HepG2 (cell line): ENCODE measurements at regions not wholly inside any gene's neighbourhood (a gene's known extent, or its start where the extent isn't known, plus 50 kb on each side); places are given as distances from the start of the nearest gene placed in this dataset.

Experiments used
- ATAC-seq: fragments of 200-7000 bp; cut with Tn5 transposase; 3 replicates; pipeline ENCODE4 v1.9.1; 2020; ENCODE audit warnings: mild to moderate bottlenecking, moderate library complexity
- BruUV-seq: library from RNA; stranded (reverse); fragments of 400-500 nt; replicated peaks from 2 replicates; lab custom pipeline; 2021; lab: Mats Ljungman, UMichigan
- CTCF ChIA-PET: fragments of 300-600 bp; formaldehyde crosslinking; extraction: SDS; loops from one replicate; lab custom pipeline; 2021; ENCODE audit warnings: low total read pairs, inconsistent platforms, low intra/inter-chr PET ratio; lab: Yijun Ruan, JAX
- POLR2A ChIA-PET: fragments of 350-600 bp; sonication (Branson Sonifier 250); formaldehyde crosslinking; loops from one replicate; lab custom pipeline; 2020; ENCODE audit warnings: antibody characterized with exemption, inconsistent platforms; lab: Yijun Ruan, JAX
- DNase-seq: peaks from one replicate; pipeline ENCODE4 v3.0.0-alpha.2; 2015; ENCODE audit warnings: low spot score
- FAIRE-seq: peaks from 3 replicates; lab custom pipeline; 2011; peaks lifted over from hg19 to GRCh38; lab: Jason Lieb, UNC
- H2AFZ ChIP-seq: one replicate; pipeline ENCODE4 v1.6.1; 2011; ENCODE audit warnings: low read length, inconsistent platforms
- H3K27ac ChIP-seq: fragments of 300-600 bp; 3 replicates; pipeline ENCODE4 v1.8.0; 2011; ENCODE audit warnings: mixed run types, mild to moderate bottlenecking, mixed read lengths, low read length, inconsistent platforms; ENCODE audit not compliant: insufficient read depth; ENCODE audit errors: extremely low read length
- H3K27me3 ChIP-seq, 2 experiments: fragments of 200-600 bp in 1 of 2; 2 replicates in 1 of 2; 3 replicates in 1 of 2; pipeline versions ENCODE4 v1.6.0 to v1.8.0; 2011; ENCODE audit warnings: low read length in 2 of 2, mild to moderate bottlenecking in 2 of 2, moderate library complexity in 2 of 2, inconsistent platforms in 1 of 2; ENCODE audit not compliant: insufficient read depth in 2 of 2, control insufficient read depth in 1 of 2
- H3K36me3 ChIP-seq, 2 experiments: fragments of 200-600 bp in 1 of 2; replicated peaks in 1 of 2; 2 replicates in 1 of 2; 3 replicates in 1 of 2; pipeline versions ENCODE4 v1.5.1 to v1.8.0; 2011; ENCODE audit warnings: low read length in 2 of 2, inconsistent platforms in 1 of 2; ENCODE audit not compliant: insufficient read depth in 2 of 2, control insufficient read depth in 1 of 2
- H3K4me1 ChIP-seq: 2 replicates; pipeline ENCODE4 v1.5.1; 2012; ENCODE audit warnings: low read length, inconsistent platforms; ENCODE audit not compliant: insufficient read depth
- H3K4me2 ChIP-seq: 2 replicates; pipeline ENCODE4 v1.6.0; 2011; ENCODE audit warnings: low read depth, low read length, inconsistent platforms
- H3K4me3 ChIP-seq, 3 experiments: fragments of 200-600 bp in 1 of 3; sonication (generic), shearing (Covaris generic) in 1 of 3; replicated peaks in 1 of 3; 2 replicates each; pipeline ENCODE4 v1.5.1; 2011 to 2016; ENCODE audit warnings: low read length in 3 of 3, inconsistent platforms in 2 of 3, low read depth in 2 of 3, mild to moderate bottlenecking in 2 of 3, control low read depth in 1 of 3, mixed read lengths in 1 of 3; ENCODE audit not compliant: insufficient read depth in 1 of 3
- H3K79me2 ChIP-seq: one replicate; pipeline ENCODE4 v1.6.1; 2011; ENCODE audit warnings: low read length, inconsistent platforms; ENCODE audit not compliant: insufficient read depth
- H3K9ac ChIP-seq: 2 replicates; pipeline ENCODE4 v1.6.0; 2011; ENCODE audit warnings: mild to moderate bottlenecking, low read depth, low read length, inconsistent platforms; ENCODE audit not compliant: insufficient read depth
- H3K9me3 ChIP-seq: 2 replicates; pipeline ENCODE4 v1.5.1; 2012; ENCODE audit warnings: mild to moderate bottlenecking, low read length
- H4K20me1 ChIP-seq: 2 replicates; pipeline ENCODE4 v1.6.0; 2011; ENCODE audit warnings: inconsistent platforms, mild to moderate bottlenecking, low read length, moderate library complexity; ENCODE audit not compliant: insufficient read depth
- ATM ChIP-seq: fragments of 450-650 bp; IDR thresholded peaks from 2 replicates; pipeline ENCODE4 v1.7.1; 2017; ENCODE audit warnings: mild to moderate bottlenecking, borderline replicate concordance
- CAMTA2 ChIP-seq: sonication (generic); formaldehyde crosslinking; IDR thresholded peaks from 2 replicates; pipeline ENCODE4 v1.4.0; 2020; ENCODE audit warnings: mild to moderate bottlenecking, missing genetic modification reagents, borderline replicate concordance
- GATAD1 ChIP-seq: IDR thresholded peaks from 2 replicates; pipeline ENCODE4 v1.6.1; 2016; ENCODE audit warnings: missing genetic modification reagents, missing compliant biosample characterization
- MAFG ChIP-seq: sonication (generic); formaldehyde crosslinking; IDR thresholded peaks from 2 replicates; pipeline ENCODE4 v1.5.1; 2020; ENCODE audit warnings: mild to moderate bottlenecking, missing genetic modification reagents
- NPAS2 ChIP-seq: sonication (generic); formaldehyde crosslinking; IDR thresholded peaks from 2 replicates; pipeline ENCODE4 v1.8.0; 2022; ENCODE audit warnings: mild to moderate bottlenecking, missing genetic modification reagents, borderline replicate concordance
- PHF20 ChIP-seq: sonication (generic); formaldehyde crosslinking; IDR thresholded peaks from 2 replicates; pipeline ENCODE4 v1.5.0; 2020; ENCODE audit warnings: mild to moderate bottlenecking, missing genetic modification reagents
- REPIN1 ChIP-seq: sonication (generic); formaldehyde crosslinking; IDR thresholded peaks from 2 replicates; pipeline ENCODE4 v1.8.0; 2022; ENCODE audit warnings: missing genetic modification reagents, low read depth, mild to moderate bottlenecking, borderline replicate concordance
- TBX3 ChIP-seq: fragments of 450-650 bp; IDR thresholded peaks from 2 replicates; pipeline ENCODE4 v1.6.1; 2017; ENCODE audit warnings: antibody characterized with exemption, mild to moderate bottlenecking, inconsistent platforms, borderline replicate concordance
- ZBTB42 ChIP-seq: sonication (generic); formaldehyde crosslinking; IDR thresholded peaks from 2 replicates; pipeline ENCODE4 v1.5.0; 2020; ENCODE audit warnings: mild to moderate bottlenecking, missing genetic modification reagents
- ZNF180 ChIP-seq: sonication (generic); formaldehyde crosslinking; IDR thresholded peaks from 2 replicates; pipeline ENCODE4 v1.4.0; 2020; ENCODE audit warnings: low read depth, missing genetic modification reagents, borderline replicate concordance
- ZSCAN20 ChIP-seq: sonication (generic); formaldehyde crosslinking; IDR thresholded peaks from 2 replicates; pipeline ENCODE4 v1.4.0; 2020; ENCODE audit warnings: missing genetic modification reagents, mild to moderate bottlenecking, borderline replicate concordance
- WGBS: methylation state at CpG from one replicate; pipeline ENCODE4 v1.1.6; 2017; ENCODE audit warnings: low lambda C conversion rate; 5-methylcytosine and 5-hydroxymethylcytosine counted together
- in situ Hi-C: cut with HindIII; loops from 2 replicates; pipeline ENCODE4 v1.10.0; 2017; ENCODE audit warnings: low pct_unique_long_range_greater_than_20kb; ENCODE audit not compliant: extremely low pct_ligation_motif_present
- intact Hi-C: fragments of 100-400 bp; cut with micrococcal nuclease; formaldehyde crosslinking; loops from one replicate; pipeline ENCODE4 v1.10.0; 2022; ENCODE audit not compliant: unreplicated experiment
- TF ChIP-seq, protein P1 (sequence below): fragments of 450-650 bp; IDR thresholded peaks from 2 replicates; pipeline ENCODE4 v1.6.1; 2017
- TF ChIP-seq, protein P2 (sequence below): sonication (generic); formaldehyde crosslinking; IDR thresholded peaks from 2 replicates; pipeline ENCODE4 v1.4.0; 2020; ENCODE audit warnings: mild to moderate bottlenecking, low read depth, missing genetic modification reagents

DNA sequence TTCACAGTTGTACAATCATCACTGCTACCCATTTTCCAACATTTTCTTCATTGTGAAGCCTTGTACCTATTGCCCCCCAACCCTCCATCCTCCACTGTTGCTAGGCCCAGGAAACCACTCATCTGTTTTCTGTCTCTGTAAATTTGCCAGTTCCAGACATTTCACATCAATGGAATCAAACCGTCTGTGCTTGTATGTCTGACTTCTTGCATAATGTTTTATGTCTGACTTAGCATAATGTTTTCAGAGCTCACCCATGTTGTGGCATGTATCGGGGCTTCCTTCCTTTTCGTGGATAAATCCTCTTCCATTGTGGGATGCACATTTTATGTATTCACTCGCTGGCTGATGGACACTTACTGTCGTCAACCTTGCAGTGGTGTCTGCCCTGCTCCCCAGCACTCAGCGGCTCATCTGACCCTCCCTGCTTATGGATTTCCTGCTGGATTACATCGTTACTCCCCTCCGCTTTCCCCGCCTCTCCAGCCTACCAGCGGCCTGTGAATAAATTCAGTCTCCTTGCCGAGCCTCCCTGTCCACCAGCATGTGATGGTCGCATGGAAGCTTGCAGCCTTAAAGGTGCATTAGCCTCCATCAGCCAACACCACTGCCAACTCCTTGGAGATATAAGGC is 727.6 kb upstream of the TMEM132C start:
- H3K4me2 ChIP-seq: no peak overlapping the region
- 36% methylated on average over 12 of the region's 12 CpGs for WGBS
- H3K36me3 ChIP-seq: no peaks in the 10 kb centered on the region
- peaks cover 46% of the 10 kb centered on the region for H3K9me3 ChIP-seq
- H4K20me1 ChIP-seq: no peaks in the 10 kb centered on the region
- H3K79me2 ChIP-seq: no peaks in the 10 kb centered on the region
- no peak overlapping the region for H3K27ac ChIP-seq
- no peak for DNase-seq
- CTCF ChIA-PET: no interaction called here
- no TSS peak for BruUV-seq
- H3K4me1 ChIP-seq: no peaks in the 10 kb centered on the region
- TF ChIP-seq ZNF180 (CRISPR knock-in tag) (no peak), REPIN1 (CRISPR knock-in tag) (no peak)
- TF ChIP-seq, all 625 proteins: peak for 0
- Histone ChIP-seq H3K27me3 (no peaks in the 10 kb centered on the region; a peak in 1 of 5 replicates), H3K4me3 (no peak overlapping the region), H3K9ac (no peak overlapping the region), H2AFZ (no peak overlapping the region)
- in situ Hi-C loops (no loop called here), intact Hi-C loops (no loop called here)
- POLR2A ChIA-PET: no interaction called here
- FAIRE-seq: no peak
- no peak for ATAC-seq

DNA sequence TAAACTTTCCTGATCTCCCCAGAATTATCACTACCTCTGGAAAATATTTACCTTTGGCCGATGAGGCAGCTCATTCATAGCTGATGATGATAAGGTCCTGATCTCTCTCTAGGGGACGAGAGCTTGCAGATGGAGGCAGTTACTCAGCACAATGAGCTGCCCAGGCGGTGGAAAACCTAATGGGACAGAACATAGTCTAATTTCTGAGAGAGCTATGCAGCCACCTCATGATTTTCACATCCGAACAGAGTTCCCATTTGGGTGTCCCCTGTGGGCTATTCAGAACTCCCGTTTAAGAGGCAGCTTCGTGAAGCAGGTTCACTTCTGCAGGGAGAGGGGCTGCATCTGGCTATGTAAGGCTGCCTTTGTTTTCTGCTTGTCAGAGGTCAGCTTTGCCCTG is 724.6 kb upstream of the TMEM132C start:
- Histone ChIP-seq H3K36me3 (no peaks in the 10 kb centered on the region), H3K9ac (no peak overlapping the region), H3K79me2 (no peaks in the 10 kb centered on the region), H2AFZ (no peak overlapping the region), H4K20me1 (no peaks in the 10 kb centered on the region), H3K9me3 (peaks cover 48% of the 10 kb centered on the region), H3K27ac (no peak overlapping the region), H3K27me3 (no peaks in the 10 kb centered on the region), H3K4me1 (no peaks in the 10 kb centered on the region), H3K4me3 (no peak overlapping the region), H3K4me2 (no peak overlapping the region)
- WGBS: 0% methylated on average over 6 of the region's 6 CpGs
- in situ Hi-C loops: no loop called here
- no TSS peak for BruUV-seq
- intact Hi-C loops: no loop called here
- no peak for DNase-seq
- no peak for ATAC-seq
- ChIA-PET CTCF (no interaction called here), POLR2A (no interaction called here)
- FAIRE-seq: no peak
- TF ChIP-seq ZBTB42 (CRISPR knock-in tag) (no peak), ZSCAN20 (CRISPR knock-in tag) (no peak), ATM (no peak), PHF20 (CRISPR knock-in tag) (no peak), NPAS2 (CRISPR knock-in tag) (no peak), CAMTA2 (CRISPR knock-in tag) (no peak), MAFG (CRISPR knock-in tag) (no peak), GATAD1 (no peak), TBX3 (no peak)
- TF ChIP-seq, protein P1, sequence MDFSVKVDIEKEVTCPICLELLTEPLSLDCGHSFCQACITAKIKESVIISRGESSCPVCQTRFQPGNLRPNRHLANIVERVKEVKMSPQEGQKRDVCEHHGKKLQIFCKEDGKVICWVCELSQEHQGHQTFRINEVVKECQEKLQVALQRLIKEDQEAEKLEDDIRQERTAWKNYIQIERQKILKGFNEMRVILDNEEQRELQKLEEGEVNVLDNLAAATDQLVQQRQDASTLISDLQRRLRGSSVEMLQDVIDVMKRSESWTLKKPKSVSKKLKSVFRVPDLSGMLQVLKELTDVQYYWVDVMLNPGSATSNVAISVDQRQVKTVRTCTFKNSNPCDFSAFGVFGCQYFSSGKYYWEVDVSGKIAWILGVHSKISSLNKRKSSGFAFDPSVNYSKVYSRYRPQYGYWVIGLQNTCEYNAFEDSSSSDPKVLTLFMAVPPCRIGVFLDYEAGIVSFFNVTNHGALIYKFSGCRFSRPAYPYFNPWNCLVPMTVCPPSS: no peak
- TF ChIP-seq, protein P2, sequence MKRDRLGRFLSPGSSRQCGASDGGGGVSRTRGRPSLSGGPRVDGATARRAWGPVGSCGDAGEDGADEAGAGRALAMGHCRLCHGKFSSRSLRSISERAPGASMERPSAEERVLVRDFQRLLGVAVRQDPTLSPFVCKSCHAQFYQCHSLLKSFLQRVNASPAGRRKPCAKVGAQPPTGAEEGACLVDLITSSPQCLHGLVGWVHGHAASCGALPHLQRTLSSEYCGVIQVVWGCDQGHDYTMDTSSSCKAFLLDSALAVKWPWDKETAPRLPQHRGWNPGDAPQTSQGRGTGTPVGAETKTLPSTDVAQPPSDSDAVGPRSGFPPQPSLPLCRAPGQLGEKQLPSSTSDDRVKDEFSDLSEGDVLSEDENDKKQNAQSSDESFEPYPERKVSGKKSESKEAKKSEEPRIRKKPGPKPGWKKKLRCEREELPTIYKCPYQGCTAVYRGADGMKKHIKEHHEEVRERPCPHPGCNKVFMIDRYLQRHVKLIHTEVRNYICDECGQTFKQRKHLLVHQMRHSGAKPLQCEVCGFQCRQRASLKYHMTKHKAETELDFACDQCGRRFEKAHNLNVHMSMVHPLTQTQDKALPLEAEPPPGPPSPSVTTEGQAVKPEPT (CRISPR knock-in tag): no peak
